H1 (cell line): ENCODE measurements at regions not wholly inside any gene's neighbourhood (a gene's known extent, or its start where the extent isn't known, plus 50 kb on each side); places are given as distances from the start of the nearest gene placed in this dataset.

ENCODE experiments used
- NANOG ChIP-seq: IDR thresholded peaks from 2 replicates; pipeline ENCODE4 v1.6.1; 2011; ENCODE audit warnings: low read length, low read depth, mild to moderate bottlenecking, inconsistent platforms; ENCODE audit not compliant: insufficient read depth, poor library complexity, severe bottlenecking
- NRF1 ChIP-seq: IDR thresholded peaks from 2 replicates; pipeline ENCODE4 v1.6.1; 2011; ENCODE audit warnings: mild to moderate bottlenecking, low read depth, low read length, improper control_type of control experiment
- PHF8 ChIP-seq: fragments of 200-600 bp; sonication (generic); conservative IDR thresholded peaks from 2 replicates; pipeline ENCODE4 v1.7.1; 2012; ENCODE audit warnings: low read depth, mild to moderate bottlenecking, inconsistent platforms, low read length, moderate library complexity
- POLR2A ChIP-seq, 2 experiments: IDR thresholded peaks; 1 replicate in 1 of 2; 2 replicates in 1 of 2; pipeline ENCODE4 v1.6.1; 2011; ENCODE audit warnings: low read depth in 2 of 2, low read length in 2 of 2, mild to moderate bottlenecking in 2 of 2; ENCODE audit errors: control extremely low read depth in 1 of 2
- POLR2AphosphoS5 ChIP-seq: IDR thresholded peaks from 2 replicates; pipeline ENCODE4 v1.6.1; 2011; ENCODE audit warnings: low read depth, low read length
- RFX5 ChIP-seq: IDR thresholded peaks from 2 replicates; pipeline ENCODE4 v1.6.1; 2011; ENCODE audit warnings: low read depth, low read length, improper control_type of control experiment, borderline replicate concordance
- SP1 ChIP-seq: IDR thresholded peaks from 2 replicates; pipeline ENCODE4 v1.6.1; 2011; ENCODE audit warnings: low read depth, low read length
- TF ChIP-seq, protein P1 (sequence below), 3 experiments: IDR thresholded peaks; 1 replicate in 2 of 3; 2 replicates in 1 of 3; pipeline versions ENCODE4 v1.5.1 to v1.6.1; 2011; ENCODE audit warnings: low read length in 3 of 3, mild to moderate bottlenecking in 3 of 3, inconsistent platforms in 2 of 3, low read depth in 1 of 3, moderate library complexity in 1 of 3; ENCODE audit not compliant: insufficient read depth in 1 of 3; ENCODE audit errors: control extremely low read depth in 1 of 3
- TF ChIP-seq, protein P2 (sequence below): IDR thresholded peaks from 2 replicates; pipeline ENCODE4 v1.6.1; 2011; ENCODE audit warnings: low read depth, mild to moderate bottlenecking, low read length; ENCODE audit not compliant: insufficient read depth

GRCh38 chr9:107786561-107786960 is 297.0 kb upstream of the KLF4 start:
- TF ChIP-seq POLR2A (IDR thresholded peaks at IDR 0.05; ENCODE audit: control extremely low read depth in 1 of 2, low read depth in 2 of 2, low read length in 2 of 2) (no peak), SP1 (no peak), NRF1 (no peak), PHF8 (no peak), NANOG (no peak), RFX5 (no peak), POLR2AphosphoS5 (no peak)
- TF ChIP-seq, protein P1, sequence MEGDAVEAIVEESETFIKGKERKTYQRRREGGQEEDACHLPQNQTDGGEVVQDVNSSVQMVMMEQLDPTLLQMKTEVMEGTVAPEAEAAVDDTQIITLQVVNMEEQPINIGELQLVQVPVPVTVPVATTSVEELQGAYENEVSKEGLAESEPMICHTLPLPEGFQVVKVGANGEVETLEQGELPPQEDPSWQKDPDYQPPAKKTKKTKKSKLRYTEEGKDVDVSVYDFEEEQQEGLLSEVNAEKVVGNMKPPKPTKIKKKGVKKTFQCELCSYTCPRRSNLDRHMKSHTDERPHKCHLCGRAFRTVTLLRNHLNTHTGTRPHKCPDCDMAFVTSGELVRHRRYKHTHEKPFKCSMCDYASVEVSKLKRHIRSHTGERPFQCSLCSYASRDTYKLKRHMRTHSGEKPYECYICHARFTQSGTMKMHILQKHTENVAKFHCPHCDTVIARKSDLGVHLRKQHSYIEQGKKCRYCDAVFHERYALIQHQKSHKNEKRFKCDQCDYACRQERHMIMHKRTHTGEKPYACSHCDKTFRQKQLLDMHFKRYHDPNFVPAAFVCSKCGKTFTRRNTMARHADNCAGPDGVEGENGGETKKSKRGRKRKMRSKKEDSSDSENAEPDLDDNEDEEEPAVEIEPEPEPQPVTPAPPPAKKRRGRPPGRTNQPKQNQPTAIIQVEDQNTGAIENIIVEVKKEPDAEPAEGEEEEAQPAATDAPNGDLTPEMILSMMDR (IDR thresholded peaks at IDR 0.05; ENCODE audit: control extremely low read depth in 1 of 3, insufficient read depth in 1 of 3, low read depth in 1 of 3, low read length in 3 of 3) = no peak
- TF ChIP-seq, protein P2, sequence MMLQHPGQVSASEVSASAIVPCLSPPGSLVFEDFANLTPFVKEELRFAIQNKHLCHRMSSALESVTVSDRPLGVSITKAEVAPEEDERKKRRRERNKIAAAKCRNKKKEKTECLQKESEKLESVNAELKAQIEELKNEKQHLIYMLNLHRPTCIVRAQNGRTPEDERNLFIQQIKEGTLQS = no peak
